Astrocyte (in vitro differentiated cells and primary cell): ENCODE measurements at regions not wholly inside any gene's neighbourhood (a gene's known extent, or its start where the extent isn't known, plus 50 kb on each side); places are given as distances from the start of the nearest gene placed in this dataset.

Experiments
- CTCF ChIP-seq: IDR thresholded peaks from 2 replicates; pipeline ENCODE4 v1.5.1; 2011; ENCODE audit warnings: low read depth, mild to moderate bottlenecking, inconsistent platforms, low read length, moderate library complexity; ENCODE audit not compliant: insufficient read depth
- EZH2 ChIP-seq: IDR thresholded peaks from 2 replicates; pipeline ENCODE4 v1.6.1; 2012; ENCODE audit warnings: mild to moderate bottlenecking, low read length, inconsistent platforms; ENCODE audit not compliant: insufficient read depth

- TF ChIP-seq CTCF: no peak
- TF ChIP-seq EZH2: no peak
Measured at GRCh38 chr20:55755411-55755810, 249.9 kb downstream of the CBLN4 start.
